NCI-H2196 (cell line): ENCODE measurements at regions not wholly inside any gene's neighbourhood (a gene's known extent, or its start where the extent isn't known, plus 50 kb on each side); places are given as distances from the start of the nearest gene placed in this dataset.
"Not testable (repeated sequence)": the region's sequence is repeated elsewhere in the genome, so short reads cannot be mapped to it uniquely, and the experiment has no call there.

Experiments used
- DNase-seq: peaks from one replicate; lab custom pipeline; 2025; ENCODE audit not compliant: unreplicated experiment; lab: John Stamatoyannopoulos, UW

- DNase-seq: no peak
These were observed 191.6 kb upstream of the CTNND2 start for GRCh38 chr5:12095808-12096281.

- DNase-seq: no peak
These were observed 189.3 kb upstream of the CTNND2 start for GRCh38 chr5:12093586-12093985.

- DNase-seq: no peak
These were observed 176.5 kb upstream of the CTNND2 start for GRCh38 chr5:12080761-12081160.

DNA sequence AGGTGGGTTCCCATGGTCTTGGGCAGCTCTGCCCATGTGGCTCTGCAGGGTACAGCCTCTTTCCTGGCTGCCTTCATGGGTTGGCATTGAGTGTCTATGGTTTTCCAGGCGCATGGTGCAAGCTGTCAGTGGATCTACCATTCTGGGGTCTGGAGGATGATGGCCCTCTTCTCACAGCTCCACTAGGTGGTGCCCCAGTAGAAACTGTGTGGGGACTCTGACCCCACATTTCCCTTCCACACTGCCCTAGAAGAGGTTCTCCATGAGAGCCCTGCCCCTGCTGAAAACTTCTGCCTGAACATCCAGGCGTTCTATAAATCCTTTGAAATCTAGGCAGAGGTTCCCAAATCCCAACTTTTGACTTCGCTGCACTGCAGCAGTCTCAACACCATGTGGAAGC lies 174.0 kb upstream of the CTNND2 start:
- not testable (repeated sequence) for DNase-seq

- no peak for DNase-seq
These were observed 169.2 kb upstream of the CTNND2 start for GRCh38 chr5:12073426-12073825.

- no peak for DNase-seq
These were observed 168.2 kb upstream of the CTNND2 start for GRCh38 chr5:12072441-12072840.

GRCh38 chr5:12071455-12071854 lies 167.2 kb upstream of the CTNND2 start:
- DNase-seq: no peak

GRCh38 chr5:12023614-12024241 lies 119.5 kb upstream of the CTNND2 start:
- peak; percentile 48 for DNase-seq

- no peak for DNase-seq
These were observed 118.2 kb upstream of the CTNND2 start for GRCh38 chr5:12022444-12022843.

DNA sequence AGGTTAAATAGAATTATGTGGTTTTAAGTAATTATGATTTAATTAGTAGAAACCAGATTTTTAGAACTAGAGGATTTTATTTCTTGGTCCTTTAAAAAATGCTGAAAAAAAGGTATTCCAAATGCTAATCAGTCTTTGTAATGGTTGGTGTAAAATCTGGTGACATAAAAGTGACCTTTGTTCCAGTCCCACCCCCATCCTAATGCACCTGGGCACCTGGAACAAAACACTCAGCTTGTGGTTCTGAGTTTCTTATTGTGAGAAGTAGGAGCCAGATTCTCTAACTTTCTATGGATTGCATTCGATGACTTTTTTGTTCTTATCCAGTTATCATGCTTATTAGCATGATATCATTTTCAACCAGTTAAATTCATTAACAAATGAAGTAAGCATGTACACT lies 115.1 kb upstream of the CTNND2 start:
- DNase-seq: no peak

GRCh38 chr5:12017007-12017406 lies 112.8 kb upstream of the CTNND2 start:
- DNase-seq: no peak

DNA sequence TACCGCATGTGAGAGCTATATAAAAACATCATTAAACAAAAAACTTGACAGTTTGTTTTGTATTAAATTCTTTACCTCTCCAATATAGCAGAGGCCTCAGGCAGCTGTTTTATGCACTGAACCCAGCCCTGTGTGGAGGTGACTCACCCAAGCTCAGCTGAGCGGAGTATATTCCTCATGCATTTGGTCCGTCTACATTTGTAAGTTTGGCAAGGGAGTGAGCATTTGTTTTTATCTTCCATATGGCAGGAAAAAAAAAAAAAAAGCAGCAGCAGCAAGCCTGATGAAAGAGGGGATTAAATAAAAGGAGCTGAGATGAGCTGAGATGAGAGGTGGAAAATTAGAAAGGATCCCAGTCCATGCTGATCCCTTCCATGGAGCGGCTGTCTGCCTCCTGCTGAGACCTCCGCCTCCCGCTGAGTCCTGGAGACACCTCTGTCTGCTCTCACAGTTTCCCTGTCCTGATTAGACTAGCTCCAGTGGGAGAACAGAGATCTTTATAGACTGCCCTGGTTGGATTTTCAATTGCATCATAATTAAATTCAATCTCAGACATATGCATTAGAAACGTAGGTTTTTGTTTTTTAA lies 112.0 kb upstream of the CTNND2 start:
- no peak for DNase-seq

DNA sequence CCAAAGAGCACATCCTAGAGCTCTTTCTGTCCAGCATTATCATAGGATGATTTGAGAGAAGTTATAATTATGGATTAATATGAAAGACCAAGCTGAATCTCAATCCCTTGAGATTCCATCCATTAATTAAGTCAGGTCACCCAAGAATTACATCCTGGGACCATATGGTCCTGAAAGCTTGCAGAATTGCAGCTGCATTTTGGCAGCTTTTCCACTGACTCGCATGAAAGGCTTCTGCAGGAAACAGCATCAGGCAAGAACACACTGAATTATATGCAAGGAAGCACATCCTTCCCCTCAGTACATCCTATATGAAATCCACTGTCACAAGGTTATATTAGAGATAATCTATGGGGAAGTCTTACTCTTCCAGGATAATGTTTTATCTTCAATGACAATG lies 109.1 kb upstream of the CTNND2 start:
- DNase-seq: no peak

DNA sequence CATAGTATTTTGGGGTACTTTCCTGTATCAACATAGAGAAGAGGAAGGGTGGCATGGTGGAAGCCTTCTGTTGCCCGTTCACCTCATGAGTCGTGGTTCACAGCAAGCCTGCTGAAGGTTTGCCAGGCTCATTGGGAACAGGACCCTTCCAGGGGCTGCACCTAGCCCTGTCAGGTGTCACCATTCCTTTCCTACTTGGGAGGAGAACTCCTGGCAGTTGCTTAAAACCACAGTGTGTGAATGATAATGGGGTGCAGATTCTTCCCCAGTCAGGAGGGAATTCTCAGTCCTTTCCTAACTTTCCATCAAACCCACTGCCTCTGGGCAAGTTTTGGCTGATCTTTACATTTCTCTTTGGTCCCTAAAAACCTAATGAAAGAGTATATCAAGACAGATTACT lies 99.4 kb upstream of the CTNND2 start:
- DNase-seq: no peak

GRCh38 chr5:11998397-11998796 lies 94.2 kb upstream of the CTNND2 start:
- DNase-seq: no peak

DNA sequence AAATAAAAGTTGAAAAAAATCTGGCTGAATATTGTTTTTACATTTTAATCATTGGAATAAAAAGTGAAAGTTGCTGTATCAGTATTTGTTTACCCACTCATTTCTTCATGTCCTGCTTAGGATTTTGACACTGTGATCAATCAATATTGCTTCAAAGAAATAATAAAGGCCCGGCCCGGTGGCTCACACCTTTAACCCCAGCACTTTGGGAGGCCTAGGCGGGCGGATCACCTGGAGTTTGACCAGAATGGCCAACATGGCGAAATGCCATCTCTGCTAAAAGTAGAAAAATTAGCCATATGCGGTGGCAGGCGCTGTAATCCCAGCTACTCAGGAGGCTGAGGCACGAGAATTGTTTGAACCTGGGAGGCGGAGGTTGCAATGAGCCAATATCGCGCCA lies 93.7 kb upstream of the CTNND2 start:
- DNase-seq: no peak

GRCh38 chr5:11992518-11992917 lies 88.3 kb upstream of the CTNND2 start:
- no peak for DNase-seq

DNA sequence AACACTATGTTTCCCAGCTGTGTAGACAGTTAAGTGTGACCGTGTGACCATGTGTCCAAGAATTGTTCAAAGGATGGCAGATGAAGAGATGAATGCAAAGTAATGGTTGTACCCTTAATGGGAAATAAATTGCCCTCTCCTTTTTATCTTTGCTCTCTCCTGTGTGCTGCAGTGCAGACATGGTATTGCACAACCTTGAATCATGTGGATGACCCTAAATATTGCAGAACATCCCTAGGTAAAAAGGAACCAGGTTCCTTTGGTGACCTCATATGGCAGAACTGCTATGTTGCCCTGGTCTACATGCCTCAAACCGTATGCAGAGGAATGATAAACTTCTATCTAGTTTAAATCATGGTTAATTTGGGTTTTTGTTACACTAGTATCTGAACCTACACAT lies 81.7 kb upstream of the CTNND2 start:
- no peak for DNase-seq

DNA sequence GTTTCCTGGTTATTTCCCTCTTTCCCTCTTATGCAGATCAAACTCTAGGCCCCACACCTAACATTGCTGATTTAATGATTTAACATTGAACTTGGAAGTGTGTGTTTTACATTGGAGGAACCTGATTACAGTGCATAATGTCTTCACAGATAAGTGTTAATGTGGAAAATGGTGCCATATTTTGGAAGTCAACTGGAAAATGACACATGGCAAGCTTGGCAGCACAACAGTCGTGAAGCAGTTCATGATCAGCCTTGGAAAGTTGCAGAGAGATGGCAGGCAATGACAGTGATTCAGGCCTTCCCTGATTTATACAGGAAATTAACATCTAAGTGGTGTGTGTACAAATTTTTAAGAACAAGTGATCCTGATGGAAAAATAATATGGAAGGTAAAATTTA lies 80.0 kb upstream of the CTNND2 start:
- no peak for DNase-seq

DNA sequence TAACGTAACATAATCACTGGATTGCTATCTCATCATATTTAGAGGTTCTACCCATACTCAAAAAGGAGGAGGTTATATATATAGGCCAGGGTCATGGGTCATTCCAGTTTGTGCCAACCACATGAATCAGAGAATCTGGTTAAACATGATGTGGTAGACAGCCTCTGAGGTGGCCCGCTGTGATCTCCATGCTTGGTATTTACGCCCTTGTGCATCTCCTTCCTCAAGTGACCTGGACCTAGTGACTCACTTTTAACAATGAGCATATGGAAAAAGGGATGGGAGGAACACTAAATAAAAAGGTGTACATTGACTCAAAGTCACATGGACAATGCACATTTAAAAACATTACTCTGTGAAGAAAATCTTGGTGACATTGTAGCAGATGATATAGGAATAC lies 77.7 kb upstream of the CTNND2 start:
- no peak for DNase-seq

DNA sequence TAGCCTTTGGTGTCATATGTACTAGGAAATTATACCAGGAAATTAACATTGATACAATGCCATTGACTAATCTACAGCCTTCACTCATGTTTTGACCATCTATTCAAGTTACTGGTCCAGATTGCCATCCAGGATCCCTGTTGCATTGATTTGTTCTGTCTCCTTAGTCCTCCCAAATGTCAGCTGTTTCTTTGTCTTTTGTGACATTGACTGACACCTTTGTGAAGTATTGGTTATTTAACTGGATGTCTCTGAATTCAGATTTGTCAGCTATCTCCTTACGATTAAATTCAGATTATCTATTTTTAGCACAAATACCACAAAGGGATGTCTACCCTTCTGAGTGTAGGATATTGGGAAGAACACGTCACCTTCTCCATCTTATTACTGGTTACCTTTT lies 73.7 kb upstream of the CTNND2 start:
- DNase-seq: no peak

DNA sequence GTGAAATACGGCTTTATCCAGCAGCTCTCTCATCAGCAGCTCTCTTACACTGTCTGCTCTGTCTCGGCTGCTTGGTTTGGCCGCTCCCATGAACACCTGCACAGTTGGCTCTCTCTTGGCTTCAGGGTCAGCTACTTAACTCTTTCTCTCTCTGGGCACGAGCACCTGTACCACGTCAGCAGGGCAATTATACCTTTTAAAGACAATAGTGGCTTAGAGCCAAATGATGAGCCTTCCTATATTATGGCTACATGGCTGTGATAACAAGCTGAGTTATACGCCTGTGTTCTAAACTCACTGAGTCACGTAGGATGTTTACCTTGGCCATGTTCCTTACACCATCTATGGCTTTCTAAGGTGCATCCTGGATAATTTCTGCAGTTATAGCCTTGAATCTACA lies 69.2 kb upstream of the CTNND2 start:
- DNase-seq: no peak

- DNase-seq: no peak
These were observed 59.0 kb upstream of the CTNND2 start for GRCh38 chr5:11963227-11963626.
